ENCODE measurements at regions not wholly inside any gene's neighbourhood (a gene's known extent, or its start where the extent isn't known, plus 50 kb on each side); places are given as distances from the start of the nearest gene placed in this dataset.

DNA sequence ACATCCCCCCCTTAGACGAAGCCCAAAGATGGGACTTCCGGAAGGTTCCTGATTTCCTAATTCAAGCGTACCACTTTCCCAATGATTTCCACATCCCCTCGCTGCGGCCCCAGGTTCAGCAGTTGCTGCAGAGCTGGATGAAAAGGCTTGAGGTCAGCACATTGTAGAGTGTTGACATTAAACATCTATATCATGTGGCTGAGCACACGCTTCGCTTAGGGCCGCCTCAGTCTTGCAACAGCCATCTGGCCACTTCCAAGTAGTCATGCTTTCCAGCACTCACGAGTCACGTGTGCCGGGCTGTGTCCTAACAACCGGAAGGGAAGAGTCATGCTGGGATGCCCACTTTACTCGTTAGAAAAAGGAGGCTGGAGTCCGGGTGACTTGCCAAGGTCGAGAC, 340.6 kb upstream of the IRX4 start:
- TF ChIP-seq, protein P1, sequence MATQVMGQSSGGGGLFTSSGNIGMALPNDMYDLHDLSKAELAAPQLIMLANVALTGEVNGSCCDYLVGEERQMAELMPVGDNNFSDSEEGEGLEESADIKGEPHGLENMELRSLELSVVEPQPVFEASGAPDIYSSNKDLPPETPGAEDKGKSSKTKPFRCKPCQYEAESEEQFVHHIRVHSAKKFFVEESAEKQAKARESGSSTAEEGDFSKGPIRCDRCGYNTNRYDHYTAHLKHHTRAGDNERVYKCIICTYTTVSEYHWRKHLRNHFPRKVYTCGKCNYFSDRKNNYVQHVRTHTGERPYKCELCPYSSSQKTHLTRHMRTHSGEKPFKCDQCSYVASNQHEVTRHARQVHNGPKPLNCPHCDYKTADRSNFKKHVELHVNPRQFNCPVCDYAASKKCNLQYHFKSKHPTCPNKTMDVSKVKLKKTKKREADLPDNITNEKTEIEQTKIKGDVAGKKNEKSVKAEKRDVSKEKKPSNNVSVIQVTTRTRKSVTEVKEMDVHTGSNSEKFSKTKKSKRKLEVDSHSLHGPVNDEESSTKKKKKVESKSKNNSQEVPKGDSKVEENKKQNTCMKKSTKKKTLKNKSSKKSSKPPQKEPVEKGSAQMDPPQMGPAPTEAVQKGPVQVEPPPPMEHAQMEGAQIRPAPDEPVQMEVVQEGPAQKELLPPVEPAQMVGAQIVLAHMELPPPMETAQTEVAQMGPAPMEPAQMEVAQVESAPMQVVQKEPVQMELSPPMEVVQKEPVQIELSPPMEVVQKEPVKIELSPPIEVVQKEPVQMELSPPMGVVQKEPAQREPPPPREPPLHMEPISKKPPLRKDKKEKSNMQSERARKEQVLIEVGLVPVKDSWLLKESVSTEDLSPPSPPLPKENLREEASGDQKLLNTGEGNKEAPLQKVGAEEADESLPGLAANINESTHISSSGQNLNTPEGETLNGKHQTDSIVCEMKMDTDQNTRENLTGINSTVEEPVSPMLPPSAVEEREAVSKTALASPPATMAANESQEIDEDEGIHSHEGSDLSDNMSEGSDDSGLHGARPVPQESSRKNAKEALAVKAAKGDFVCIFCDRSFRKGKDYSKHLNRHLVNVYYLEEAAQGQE (IDR thresholded peaks at IDR 0.05; ENCODE audit: unreplicated experiment), result no peak
- no peak for TF ChIP-seq ZNF114 (CRISPR knock-in tag; IDR thresholded peaks at IDR 0.05)
- Histone ChIP-seq H3K9me2 (ENCODE audit: insufficient read depth) (no peaks in the 10 kb centered on the region; the same call in 1 of the 2 replicates), H3K4me1 (ENCODE audit: insufficient read depth) (no peaks in the 10 kb centered on the region), H2AFZ (no peak overlapping the region), H3K79me2 (replicated peaks; ENCODE audit: insufficient read depth) (no peaks in the 10 kb centered on the region), H3K4me3 (no peak overlapping the region), H3K36me3 (ENCODE audit: insufficient read depth) (no peaks in the 10 kb centered on the region), H3K27ac (ENCODE audit: low read depth) (no peak overlapping the region), H4K20me1 (replicated peaks; ENCODE audit: insufficient read depth) (no peaks in the 10 kb centered on the region), H3F3A (replicated peaks; ENCODE audit: low read depth) (no peaks in the 10 kb centered on the region), H3K27me3 (ENCODE audit: insufficient read depth) (no peaks in the 10 kb centered on the region), H3K4me2 (no peak overlapping the region)
- no peak for ATAC-seq
- H3K36me3 Mint-ChIP-seq (ENCODE audit: low read depth), result no peaks in the 10 kb centered on the region
- no peak for DNase-seq (ENCODE audit: low spot score)
- peaks cover 5% of the 10 kb centered on the region for H3K27me3 Mint-ChIP-seq (ENCODE audit: insufficient read depth, low read depth, poor library complexity)
- H3K27ac Mint-ChIP-seq, result no peak overlapping the region
- H3K9me3 Mint-ChIP-seq, result peaks cover 2% of the 10 kb centered on the region; the same call in 2 of the 3 replicates
- no peak overlapping the region for H3K4me3 Mint-ChIP-seq
- peaks cover 6% of the 10 kb centered on the region; the same call in 2 of the 3 replicates for H3K4me1 Mint-ChIP-seq

DNA sequence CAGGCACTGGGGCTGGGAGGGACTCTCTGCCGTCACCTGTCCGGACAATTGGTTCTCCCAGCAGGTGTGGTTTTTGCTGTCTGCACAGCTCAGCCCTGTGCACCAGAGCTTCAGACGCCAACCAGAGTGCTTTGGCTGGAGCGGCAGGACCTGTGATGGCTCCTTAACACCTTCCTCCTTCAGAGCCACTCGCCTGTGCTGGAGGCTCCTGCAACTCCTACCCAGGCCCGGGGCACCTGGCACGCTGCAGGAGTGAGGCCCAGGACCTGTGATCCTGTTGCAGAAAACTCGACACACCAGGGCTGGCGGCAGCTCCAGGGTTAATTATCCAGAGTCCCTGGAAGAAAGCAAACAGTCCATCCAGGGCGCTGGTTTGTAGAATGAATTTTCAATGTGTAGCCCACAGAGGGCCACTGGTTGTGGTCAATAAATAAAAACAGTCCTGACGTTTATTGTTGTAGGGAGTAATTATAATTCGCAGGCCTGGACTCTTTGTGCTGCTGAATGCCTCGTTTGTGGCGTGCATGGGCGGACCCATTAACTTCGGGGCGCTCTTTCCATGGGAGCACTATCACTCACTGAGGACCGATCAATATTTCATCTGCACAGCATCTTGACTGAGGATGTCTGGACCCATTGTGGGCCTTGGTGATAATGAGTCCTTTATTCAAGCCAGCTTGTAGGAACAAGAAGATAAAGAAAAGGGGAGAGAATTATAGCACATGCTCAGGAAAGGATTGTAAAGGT, 339.7 kb upstream of the IRX4 start:
- H3K27me3 Mint-ChIP-seq (ENCODE audit: insufficient read depth, low read depth, poor library complexity), result peaks cover 3% of the 10 kb centered on the region
- Histone ChIP-seq H3K4me2 (no peak overlapping the region), H3K4me3 (no peak overlapping the region), H3K4me1 (ENCODE audit: insufficient read depth) (no peaks in the 10 kb centered on the region), H2AFZ (no peak overlapping the region), H3K79me2 (replicated peaks; ENCODE audit: insufficient read depth) (no peaks in the 10 kb centered on the region), H3K36me3 (ENCODE audit: insufficient read depth) (no peaks in the 10 kb centered on the region), H3K27ac (ENCODE audit: low read depth) (no peak overlapping the region), H3K9me2 (ENCODE audit: insufficient read depth) (no peaks in the 10 kb centered on the region; the same call in 1 of the 2 replicates), H3K27me3 (ENCODE audit: insufficient read depth) (no peaks in the 10 kb centered on the region), H4K20me1 (replicated peaks; ENCODE audit: insufficient read depth) (no peaks in the 10 kb centered on the region), H3F3A (replicated peaks; ENCODE audit: low read depth) (no peaks in the 10 kb centered on the region)
- no peaks in the 10 kb centered on the region for H3K4me1 Mint-ChIP-seq
- peaks cover 2% of the 10 kb centered on the region; the same call in 2 of the 3 replicates for H3K9me3 Mint-ChIP-seq
- H3K27ac Mint-ChIP-seq, result no peak overlapping the region
- ATAC-seq, result no peak
- H3K36me3 Mint-ChIP-seq (ENCODE audit: low read depth), result no peaks in the 10 kb centered on the region
- no peak for DNase-seq (ENCODE audit: low spot score)
- no peak overlapping the region for H3K4me3 Mint-ChIP-seq
- TF ChIP-seq EZH2phosphoT487 (IDR thresholded peaks at IDR 0.05; ENCODE audit: unreplicated experiment), result no peak

DNA sequence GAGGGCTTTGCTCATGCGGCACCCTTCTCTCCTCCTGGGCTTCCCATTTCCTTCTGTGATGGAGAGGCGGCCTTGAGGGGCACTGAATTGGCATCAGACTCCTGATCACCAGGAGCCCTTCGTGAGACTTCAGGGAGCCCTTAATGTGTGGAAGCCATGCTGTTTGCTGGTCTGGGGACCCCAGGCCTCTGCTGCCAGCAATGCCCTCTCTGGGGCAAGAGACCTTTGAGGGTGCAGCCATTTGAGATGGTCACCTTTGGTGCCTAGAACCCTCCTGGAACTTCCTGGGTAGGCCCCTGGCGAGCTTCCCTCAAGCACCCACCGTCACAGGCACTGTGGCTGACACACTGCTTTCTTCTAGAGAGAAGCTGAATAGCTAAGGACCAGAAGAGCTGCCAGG, 338.7 kb upstream of the IRX4 start:
- H3K9me3 Mint-ChIP-seq, result peaks cover 2% of the 10 kb centered on the region; the same call in 2 of the 3 replicates
- no peaks in the 10 kb centered on the region for H3K36me3 Mint-ChIP-seq (ENCODE audit: low read depth)
- DNase-seq (ENCODE audit: low spot score), result no peak
- ATAC-seq, result no peak
- Histone ChIP-seq H3K4me2 (no peak overlapping the region), H2AFZ (no peak overlapping the region), H3K79me2 (replicated peaks; ENCODE audit: insufficient read depth) (no peaks in the 10 kb centered on the region), H3F3A (replicated peaks; ENCODE audit: low read depth) (no peaks in the 10 kb centered on the region), H3K9me2 (ENCODE audit: insufficient read depth) (no peaks in the 10 kb centered on the region; the same call in 1 of the 2 replicates), H3K4me3 (no peak overlapping the region), H4K20me1 (replicated peaks; ENCODE audit: insufficient read depth) (no peaks in the 10 kb centered on the region), H3K27ac (ENCODE audit: low read depth) (no peak overlapping the region), H3K36me3 (ENCODE audit: insufficient read depth) (no peaks in the 10 kb centered on the region), H3K4me1 (ENCODE audit: insufficient read depth) (no peaks in the 10 kb centered on the region), H3K27me3 (ENCODE audit: insufficient read depth) (no peaks in the 10 kb centered on the region)
- H3K4me3 Mint-ChIP-seq, result no peak overlapping the region
- H3K4me1 Mint-ChIP-seq, result no peaks in the 10 kb centered on the region
- no peak overlapping the region for H3K27ac Mint-ChIP-seq
- peaks cover 3% of the 10 kb centered on the region for H3K27me3 Mint-ChIP-seq (ENCODE audit: insufficient read depth, low read depth, poor library complexity)
- no peak for TF ChIP-seq ZNF114 (CRISPR knock-in tag; IDR thresholded peaks at IDR 0.05)
- TF ChIP-seq CREB1 (CRISPR knock-in tag; IDR thresholded peaks at IDR 0.05; ENCODE audit: low read depth), result no peak
- TF ChIP-seq, protein P2, sequence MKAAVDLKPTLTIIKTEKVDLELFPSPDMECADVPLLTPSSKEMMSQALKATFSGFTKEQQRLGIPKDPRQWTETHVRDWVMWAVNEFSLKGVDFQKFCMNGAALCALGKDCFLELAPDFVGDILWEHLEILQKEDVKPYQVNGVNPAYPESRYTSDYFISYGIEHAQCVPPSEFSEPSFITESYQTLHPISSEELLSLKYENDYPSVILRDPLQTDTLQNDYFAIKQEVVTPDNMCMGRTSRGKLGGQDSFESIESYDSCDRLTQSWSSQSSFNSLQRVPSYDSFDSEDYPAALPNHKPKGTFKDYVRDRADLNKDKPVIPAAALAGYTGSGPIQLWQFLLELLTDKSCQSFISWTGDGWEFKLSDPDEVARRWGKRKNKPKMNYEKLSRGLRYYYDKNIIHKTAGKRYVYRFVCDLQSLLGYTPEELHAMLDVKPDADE (IDR thresholded peaks at IDR 0.05), result no peak
- TF ChIP-seq, protein P3, sequence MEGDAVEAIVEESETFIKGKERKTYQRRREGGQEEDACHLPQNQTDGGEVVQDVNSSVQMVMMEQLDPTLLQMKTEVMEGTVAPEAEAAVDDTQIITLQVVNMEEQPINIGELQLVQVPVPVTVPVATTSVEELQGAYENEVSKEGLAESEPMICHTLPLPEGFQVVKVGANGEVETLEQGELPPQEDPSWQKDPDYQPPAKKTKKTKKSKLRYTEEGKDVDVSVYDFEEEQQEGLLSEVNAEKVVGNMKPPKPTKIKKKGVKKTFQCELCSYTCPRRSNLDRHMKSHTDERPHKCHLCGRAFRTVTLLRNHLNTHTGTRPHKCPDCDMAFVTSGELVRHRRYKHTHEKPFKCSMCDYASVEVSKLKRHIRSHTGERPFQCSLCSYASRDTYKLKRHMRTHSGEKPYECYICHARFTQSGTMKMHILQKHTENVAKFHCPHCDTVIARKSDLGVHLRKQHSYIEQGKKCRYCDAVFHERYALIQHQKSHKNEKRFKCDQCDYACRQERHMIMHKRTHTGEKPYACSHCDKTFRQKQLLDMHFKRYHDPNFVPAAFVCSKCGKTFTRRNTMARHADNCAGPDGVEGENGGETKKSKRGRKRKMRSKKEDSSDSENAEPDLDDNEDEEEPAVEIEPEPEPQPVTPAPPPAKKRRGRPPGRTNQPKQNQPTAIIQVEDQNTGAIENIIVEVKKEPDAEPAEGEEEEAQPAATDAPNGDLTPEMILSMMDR (conservative IDR thresholded peaks at IDR 0.05; ENCODE audit: low read depth in 2 of 2), result no peak
- no peak for TF ChIP-seq NANOG (IDR thresholded peaks at IDR 0.05; ENCODE audit: borderline replicate concordance)
- TF ChIP-seq JUNB (IDR thresholded peaks at IDR 0.05; ENCODE audit: unreplicated experiment), result no peak
- no peak for TF ChIP-seq POLR2AphosphoS5 (IDR thresholded peaks at IDR 0.05; ENCODE audit: low read depth)
- TF ChIP-seq EZH2 (IDR thresholded peaks at IDR 0.05; ENCODE audit: low read depth, unreplicated experiment), result no peak

Measured in GM23338 (cell line).